GM12892 (cell line): ENCODE measurements at regions not wholly inside any gene's neighbourhood (a gene's known extent, or its start where the extent isn't known, plus 50 kb on each side); places are given as distances from the start of the nearest gene placed in this dataset.

Experiments
- POLR2A ChIP-seq: IDR thresholded peaks from 2 replicates; pipeline ENCODE4 v1.6.1; 2011; ENCODE audit warnings: low read depth, low read length, control low read depth
- POLR2AphosphoS5 ChIP-seq: IDR thresholded peaks from 2 replicates; pipeline ENCODE4 v1.6.1; 2011; ENCODE audit warnings: low read depth, low read length, control low read depth
- TAF1 ChIP-seq: IDR thresholded peaks from 2 replicates; pipeline ENCODE4 v1.6.1; 2011; ENCODE audit warnings: low read depth, mild to moderate bottlenecking, control low read depth, low read length, borderline replicate concordance

- no peak for TF ChIP-seq TAF1
- TF ChIP-seq POLR2AphosphoS5, result no peak
- no peak for TF ChIP-seq POLR2A
These were observed 422.1 kb downstream of the AACS start for GRCh38 chr12:125487336-125487735.
